A549 (cell line): ENCODE measurements at regions not wholly inside any gene's neighbourhood (a gene's known extent, or its start where the extent isn't known, plus 50 kb on each side); places are given as distances from the start of the nearest gene placed in this dataset.
A peak's percentile ranks its signal among the peaks of the same experiment; 100 is the strongest.

ENCODE experiments used
- ATAC-seq, 2 experiments: fragments of 200-7000 bp in 1 of 2; fragments of >200 bp in 1 of 2; cut with Nextera tagmentation in 1 of 2; cut with Tn5 transposase in 1 of 2; 3 replicates each; pipeline versions ENCODE4 v1.8.0 to v1.9.1; 2018 to 2020; ENCODE audit warnings: mild to moderate bottlenecking in 1 of 2, moderate library complexity in 1 of 2
- CTCF ChIA-PET: fragments of 300-600 bp; sonication (Branson Sonifier 250); formaldehyde crosslinking; extraction: SDS; loops from one replicate; lab custom pipeline; 2021; ENCODE audit warnings: antibody characterized with exemption, inconsistent platforms; lab: Yijun Ruan, JAX
- POLR2A ChIA-PET: fragments of 350-600 bp; formaldehyde crosslinking; extraction: SDS; loops from one replicate; lab custom pipeline; 2021; ENCODE audit warnings: antibody characterized with exemption, inconsistent platforms; lab: Yijun Ruan, JAX
- DNase-seq, 2 experiments: peaks; one replicate each; pipeline versions ENCODE4 v3.0.0 to v3.0.0-alpha.2; 2011 to 2016; ENCODE audit warnings: low read depth in 1 of 2, low spot score in 1 of 2
- FAIRE-seq: peaks from 2 replicates; lab custom pipeline; 2011; peaks lifted over from hg19 to GRCh38; lab: Jason Lieb, UNC
- H3K27ac ChIP-seq, 2 experiments: fragments of >200 bp; sonication (Bioruptor Twin); formaldehyde crosslinking; 3 replicates each; pipeline ENCODE4 v1.5.1; 2016 to 2017
- H3K4me1 ChIP-seq: fragments of >200 bp; sonication (Bioruptor Twin); formaldehyde crosslinking; 3 replicates; pipeline ENCODE4 v1.6.1; 2016
- H3K4me2 ChIP-seq: fragments of >200 bp; sonication (Bioruptor Twin); formaldehyde crosslinking; 3 replicates; pipeline ENCODE4 v1.6.1; 2016
- H3K4me3 ChIP-seq: fragments of >200 bp; sonication (Bioruptor Twin); formaldehyde crosslinking; 3 replicates; pipeline ENCODE4 v1.5.1; 2016
- H3K9me3 ChIP-seq: fragments of >200 bp; sonication (Bioruptor Twin); formaldehyde crosslinking; 3 replicates; pipeline ENCODE4 v1.6.1; 2016
- CHD2 ChIP-seq: fragments of 150-350 bp; IDR thresholded peaks from 2 replicates; pipeline ENCODE4 v1.6.1; 2014; ENCODE audit warnings: low read length; ENCODE audit not compliant: partially characterized antibody
- CHD4 ChIP-seq: fragments of 200-600 bp; sonication (generic); IDR thresholded peaks from 2 replicates; pipeline ENCODE4 v1.6.1; 2016; ENCODE audit warnings: antibody characterized with exemption, mild to moderate bottlenecking, borderline replicate concordance
- CTCF ChIP-seq: fragments of >200 bp; sonication (Bioruptor Twin); formaldehyde crosslinking; IDR thresholded peaks from 3 replicates; pipeline ENCODE4 v1.5.1; 2016
- EHF ChIP-seq: fragments of 250-450 bp; sonication (Bioruptor Pico); IDR thresholded peaks from 2 replicates; pipeline ENCODE4 v1.5.0; 2020; ENCODE audit warnings: mild to moderate bottlenecking
- GATA3 ChIP-seq: IDR thresholded peaks from 2 replicates; pipeline ENCODE4 v1.6.1; 2012; ENCODE audit warnings: borderline replicate concordance
- HES2 ChIP-seq: fragments of >200 bp; sonication (Bioruptor Twin); formaldehyde crosslinking; IDR thresholded peaks from 2 replicates; pipeline ENCODE4 v1.6.1; 2016
- HMGXB4 ChIP-seq: fragments of 250-450 bp; sonication (Bioruptor Pico); IDR thresholded peaks from 2 replicates; pipeline ENCODE4 v1.5.0; 2021; ENCODE audit warnings: mild to moderate bottlenecking, moderate library complexity, borderline replicate concordance
- HOXB5 ChIP-seq: fragments of 250-450 bp; sonication (Bioruptor Pico); IDR thresholded peaks from 2 replicates; pipeline ENCODE4 v1.5.0; 2020; ENCODE audit warnings: mild to moderate bottlenecking, moderate library complexity
- JUN ChIP-seq, 2 experiments: fragments of >200 bp; sonication (Bioruptor Twin); formaldehyde crosslinking; IDR thresholded peaks; 2 replicates in 1 of 2; 3 replicates in 1 of 2; pipeline ENCODE4 v1.6.1; 2016 to 2017
- JUNB ChIP-seq: fragments of >200 bp; sonication (Bioruptor Twin); formaldehyde crosslinking; IDR thresholded peaks from 2 replicates; pipeline ENCODE4 v1.6.1; 2016
- KDM5A ChIP-seq: fragments of 200-600 bp; sonication (generic); IDR thresholded peaks from 2 replicates; pipeline ENCODE4 v1.6.1; 2016; ENCODE audit warnings: antibody characterized with exemption, mild to moderate bottlenecking
- MAFK ChIP-seq: fragments of 450-650 bp; IDR thresholded peaks from 2 replicates; pipeline ENCODE4 v1.6.1; 2014; ENCODE audit not compliant: partially characterized antibody
- MYC ChIP-seq: IDR thresholded peaks from 2 replicates; pipeline ENCODE4 v1.6.1; 2012; ENCODE audit warnings: mild to moderate bottlenecking, inconsistent platforms, low read length, improper control_type of control experiment, borderline replicate concordance
- NFE2L2 ChIP-seq: fragments of 150-350 bp; conservative IDR thresholded peaks from 2 replicates; pipeline ENCODE4 v1.6.1; 2014; ENCODE audit warnings: low read length
- NPAS2 ChIP-seq: fragments of 250-450 bp; sonication (Bioruptor Pico); IDR thresholded peaks from 2 replicates; pipeline ENCODE4 v1.8.0; 2022; ENCODE audit warnings: mild to moderate bottlenecking, moderate library complexity, borderline replicate concordance
- PHF8 ChIP-seq: fragments of 200-600 bp; sonication (generic); IDR thresholded peaks from 2 replicates; pipeline ENCODE4 v1.6.1; 2016; ENCODE audit warnings: low read depth, mild to moderate bottlenecking, antibody characterized with exemption, moderate library complexity, borderline replicate concordance
- RAD21 ChIP-seq, 2 experiments: fragments of >200 bp in 1 of 2; sonication (Bioruptor Twin) in 1 of 2; formaldehyde crosslinking in 1 of 2; IDR thresholded peaks in 1 of 2; conservative IDR thresholded peaks in 1 of 2; 2 replicates in 1 of 2; 3 replicates in 1 of 2; pipeline ENCODE4 v1.6.1; 2012 to 2018; ENCODE audit warnings: inconsistent platforms in 1 of 2
- RFX5 ChIP-seq: fragments of 450-650 bp; IDR thresholded peaks from 2 replicates; pipeline ENCODE4 v1.7.1; 2014; ENCODE audit warnings: antibody characterized with exemption, mild to moderate bottlenecking, moderate library complexity
- ZC3H11A ChIP-seq: fragments of 450-650 bp; IDR thresholded peaks from 2 replicates; pipeline ENCODE4 v1.6.1; 2014; ENCODE audit warnings: antibody characterized with exemption, mild to moderate bottlenecking
- ZFP36 ChIP-seq: fragments of 450-650 bp; IDR thresholded peaks from 2 replicates; pipeline ENCODE4 v1.6.1; 2014; ENCODE audit warnings: borderline replicate concordance; ENCODE audit not compliant: partially characterized antibody
- ZSCAN20 ChIP-seq: fragments of 250-450 bp; sonication (Bioruptor Pico); IDR thresholded peaks from 2 replicates; pipeline ENCODE4 v1.8.0; 2022; ENCODE audit warnings: mild to moderate bottlenecking, moderate library complexity
- WGBS: methylation state at CpG from one replicate; pipeline ENCODE4 v1.1.6; 2017; ENCODE audit errors: missing lambda C conversion rate; 5-methylcytosine and 5-hydroxymethylcytosine counted together

GRCh38 chr2:149653831-149654445 lies 66.4 kb upstream of the MMADHC start (continued):
- no peak for TF ChIP-seq RAD21 (conservative IDR thresholded peaks at IDR 0.05 in 1 of 2, IDR thresholded peaks at IDR 0.05 in 1 of 2)

- Histone ChIP-seq H3K4me2 (no peak overlapping the region; the same call in 2 of the 3 replicates), H3K9me3 (no peaks in the 10 kb centered on the region), H3K27ac (no peak overlapping the region; a peak in 1 of 6 replicates), H3K4me1 (peaks cover 50% of the 10 kb centered on the region), H3K4me3 (no peak overlapping the region)
- ATAC-seq (no peak), FAIRE-seq (no peak), DNase-seq (no peak)
- CTCF ChIA-PET, result interaction anchor here (1.2 kb wide), 1 partner anchor 1586 kb away, joined by 3 read pairs; no protein-coding TSS in a partner anchor
- POLR2A ChIA-PET, result no interaction called here
- TF ChIP-seq HOXB5 (CRISPR knock-in tag) (no peak), RAD21 (conservative IDR thresholded peaks at IDR 0.05 in 1 of 2, IDR thresholded peaks at IDR 0.05 in 1 of 2) (no peak), CHD4 (no peak), RFX5 (no peak), NPAS2 (CRISPR knock-in tag) (no peak), CHD2 (no peak), ZC3H11A (no peak), JUN (IDR thresholded peaks at IDR 0.05) (no peak), HES2 (no peak), PHF8 (no peak), ZFP36 (no peak), KDM5A (no peak), MYC (no peak)
- 82% methylated on average over 2 of the region's 2 CpGs for WGBS
Observed at GRCh38 chr2:149652926-149653325, 65.4 kb upstream of the MMADHC start.

- Histone ChIP-seq H3K27ac (no peak overlapping the region; a peak in 1 of 6 replicates), H3K9me3 (no peaks in the 10 kb centered on the region), H3K4me3 (no peak overlapping the region), H3K4me2 (peak overlapping the region; percentile 47; the same call in 1 of the 3 replicates), H3K4me1 (peaks cover 54% of the 10 kb centered on the region)
- WGBS, result 82% methylated on average over 3 of the region's 3 CpGs
- POLR2A ChIA-PET, result no interaction called here
- peak; percentile 49 for TF ChIP-seq MAFK
- no peak for TF ChIP-seq MYC
- DNase-seq (no peak), FAIRE-seq (no peak), ATAC-seq (no peak)
- CTCF ChIA-PET, result interaction anchor here (0.7 kb wide), 1 partner anchor 54 kb away, joined by 3 read pairs; no protein-coding TSS in a partner anchor
Observed at GRCh38 chr2:149652526-149652925, 65.0 kb upstream of the MMADHC start.

- 22% methylated on average over 6 of the region's 6 CpGs for WGBS
- DNase-seq, result peak in 1 of 2 experiments; percentile 47
- POLR2A ChIA-PET, result no interaction called here
Observed at GRCh38 chr2:149651229-149651628, 63.7 kb upstream of the MMADHC start.

GRCh38 chr2:149650006-149650405 lies 62.4 kb upstream of the MMADHC start:
- peak overlapping the region in 1 of 2 experiments; percentile 67; a peak in 1 of 6 replicates for H3K27ac ChIP-seq
- DNase-seq, result no peak

More at GRCh38 chr2:149651229-149651628, 63.7 kb upstream of the MMADHC start:
- CTCF ChIA-PET, result no interaction called here
- Histone ChIP-seq H3K4me1 (peaks cover 54% of the 10 kb centered on the region), H3K9me3 (no peaks in the 10 kb centered on the region), H3K27ac (peak overlapping the region; percentile 30 to 50; a peak in 5 of 6 replicates), H3K4me2 (peak overlapping the region; percentile 47), H3K4me3 (no peak overlapping the region)
- no peak for FAIRE-seq
- no peak for TF ChIP-seq ZFP36
- TF ChIP-seq MAFK, result no peak
- no peak for TF ChIP-seq EHF (CRISPR knock-in tag)
- TF ChIP-seq GATA3, result peak; percentile 57; the same call in 1 of the 2 replicates
- peak in 1 of 2 experiments; percentile 34; a peak in 2 of 6 replicates for ATAC-seq

More at GRCh38 chr2:149650006-149650405, 62.4 kb upstream of the MMADHC start:
- no peak for FAIRE-seq
- no peaks in the 10 kb centered on the region for H3K9me3 ChIP-seq
- no peak for TF ChIP-seq JUNB
- no peak for TF ChIP-seq ZFP36
- no peak for TF ChIP-seq NFE2L2
- no peak for TF ChIP-seq ZSCAN20
- TF ChIP-seq HMGXB4 (CRISPR knock-in tag), result no peak
- no peak for TF ChIP-seq CTCF
- TF ChIP-seq, all 56 proteins: peak for 0
- 88% methylated on average over 1 of the region's 1 CpG for WGBS
- ChIA-PET CTCF (no interaction called here), POLR2A (no interaction called here)
- Histone ChIP-seq H3K4me3 (no peak overlapping the region), H3K4me1 (peaks cover 54% of the 10 kb centered on the region), H3K4me2 (no peak overlapping the region)
- no peak for ATAC-seq
